ENCODE measurements at regions not wholly inside any gene's neighbourhood (a gene's known extent, or its start where the extent isn't known, plus 50 kb on each side); places are given as distances from the start of the nearest gene placed in this dataset.

DNA sequence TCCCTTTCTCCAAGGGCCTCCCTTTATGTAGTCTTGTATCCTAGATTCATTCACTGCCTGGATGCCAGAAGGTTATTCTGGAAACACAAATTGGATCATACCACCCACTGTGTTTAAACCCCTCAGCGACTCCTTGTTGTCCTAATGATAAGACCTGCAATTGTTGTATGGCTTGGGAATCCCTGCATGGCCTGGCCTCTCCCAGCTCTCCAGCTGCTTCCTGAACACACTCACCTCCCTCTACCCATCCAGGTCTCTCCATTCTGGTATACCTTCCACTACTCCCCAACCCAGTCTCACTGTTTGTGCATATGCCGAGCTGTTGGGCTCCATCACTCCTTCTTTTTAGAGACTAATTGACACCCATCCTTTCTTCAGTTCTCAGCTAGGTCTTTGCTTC, 124.3 kb upstream of the ALX4 start:
- TF ChIP-seq FOXP1 (CRISPR knock-in tag; IDR thresholded peaks at IDR 0.05; ENCODE audit: borderline replicate concordance) (no peak), ZNF138 (CRISPR knock-in tag; conservative IDR thresholded peaks at IDR 0.05) (no peak)
- TF ChIP-seq, protein P1, sequence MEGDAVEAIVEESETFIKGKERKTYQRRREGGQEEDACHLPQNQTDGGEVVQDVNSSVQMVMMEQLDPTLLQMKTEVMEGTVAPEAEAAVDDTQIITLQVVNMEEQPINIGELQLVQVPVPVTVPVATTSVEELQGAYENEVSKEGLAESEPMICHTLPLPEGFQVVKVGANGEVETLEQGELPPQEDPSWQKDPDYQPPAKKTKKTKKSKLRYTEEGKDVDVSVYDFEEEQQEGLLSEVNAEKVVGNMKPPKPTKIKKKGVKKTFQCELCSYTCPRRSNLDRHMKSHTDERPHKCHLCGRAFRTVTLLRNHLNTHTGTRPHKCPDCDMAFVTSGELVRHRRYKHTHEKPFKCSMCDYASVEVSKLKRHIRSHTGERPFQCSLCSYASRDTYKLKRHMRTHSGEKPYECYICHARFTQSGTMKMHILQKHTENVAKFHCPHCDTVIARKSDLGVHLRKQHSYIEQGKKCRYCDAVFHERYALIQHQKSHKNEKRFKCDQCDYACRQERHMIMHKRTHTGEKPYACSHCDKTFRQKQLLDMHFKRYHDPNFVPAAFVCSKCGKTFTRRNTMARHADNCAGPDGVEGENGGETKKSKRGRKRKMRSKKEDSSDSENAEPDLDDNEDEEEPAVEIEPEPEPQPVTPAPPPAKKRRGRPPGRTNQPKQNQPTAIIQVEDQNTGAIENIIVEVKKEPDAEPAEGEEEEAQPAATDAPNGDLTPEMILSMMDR (IDR thresholded peaks at IDR 0.05) = no peak
- TF ChIP-seq, protein P2, sequence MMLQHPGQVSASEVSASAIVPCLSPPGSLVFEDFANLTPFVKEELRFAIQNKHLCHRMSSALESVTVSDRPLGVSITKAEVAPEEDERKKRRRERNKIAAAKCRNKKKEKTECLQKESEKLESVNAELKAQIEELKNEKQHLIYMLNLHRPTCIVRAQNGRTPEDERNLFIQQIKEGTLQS (CRISPR knock-in tag; conservative IDR thresholded peaks at IDR 0.05) = no peak
